HG02973 (cell line): ENCODE measurements at regions not wholly inside any gene's neighbourhood (a gene's known extent, or its start where the extent isn't known, plus 50 kb on each side); places are given as distances from the start of the nearest gene placed in this dataset.

ENCODE experiments used
- ATAC-seq: cut with Tn5 transposase; IDR thresholded peaks from one replicate; pipeline ENCODE4 v1.9.1; 2021; ENCODE audit warnings: moderate library complexity; ENCODE audit not compliant: unreplicated experiment

GRCh38 chr4:35106091-35106734 is 1138.1 kb downstream of the ARAP2 start:
- ATAC-seq, result no peak

GRCh38 chr4:35124106-35124505 is 1120.2 kb downstream of the ARAP2 start:
- ATAC-seq, result no peak

GRCh38 chr4:35125995-35126712 is 1118.2 kb downstream of the ARAP2 start:
- no peak for ATAC-seq

GRCh38 chr4:35138449-35138848 is 1105.9 kb downstream of the ARAP2 start:
- ATAC-seq, result no peak

- ATAC-seq, result no peak
These were observed 1096.6 kb downstream of the ARAP2 start for GRCh38 chr4:35147761-35148160.

GRCh38 chr4:35151816-35152572 is 1092.3 kb downstream of the ARAP2 start:
- no peak for ATAC-seq

GRCh38 chr4:35163168-35163567 is 1081.1 kb downstream of the ARAP2 start:
- ATAC-seq, result no peak

- no peak for ATAC-seq
These were observed 1080.3 kb downstream of the ARAP2 start for GRCh38 chr4:35164063-35164462.

- ATAC-seq, result no peak
These were observed 1077.8 kb downstream of the ARAP2 start for GRCh38 chr4:35166466-35166865.

GRCh38 chr4:35167385-35167784 is 1076.9 kb downstream of the ARAP2 start:
- no peak for ATAC-seq

- no peak for ATAC-seq
These were observed 1068.8 kb downstream of the ARAP2 start for GRCh38 chr4:35175487-35175886.

GRCh38 chr4:35175894-35176293 is 1068.4 kb downstream of the ARAP2 start:
- no peak for ATAC-seq

GRCh38 chr4:35182451-35182850 is 1061.9 kb downstream of the ARAP2 start:
- ATAC-seq, result no peak

GRCh38 chr4:35189988-35190613 is 1054.2 kb downstream of the ARAP2 start:
- no peak for ATAC-seq

- ATAC-seq, result no peak
These were observed 1042.9 kb downstream of the ARAP2 start for GRCh38 chr4:35201403-35201802.

- ATAC-seq, result no peak
These were observed 1027.7 kb downstream of the ARAP2 start for GRCh38 chr4:35216636-35217035.

- no peak for ATAC-seq
These were observed 1027.0 kb downstream of the ARAP2 start for GRCh38 chr4:35217331-35217730.

GRCh38 chr4:35228313-35228712 is 1016.0 kb downstream of the ARAP2 start:
- ATAC-seq, result no peak

- no peak for ATAC-seq
These were observed 1015.3 kb downstream of the ARAP2 start for GRCh38 chr4:35229021-35229420.

GRCh38 chr4:35237924-35238323 is 1006.4 kb downstream of the ARAP2 start:
- no peak for ATAC-seq

GRCh38 chr4:35238793-35239192 is 1005.5 kb downstream of the ARAP2 start:
- ATAC-seq, result no peak
